22Rv1 (cell line): ENCODE measurements at regions not wholly inside any gene's neighbourhood (a gene's known extent, or its start where the extent isn't known, plus 50 kb on each side); places are given as distances from the start of the nearest gene placed in this dataset.

Experiments used
- CTCF ChIP-seq: fragments of 450-650 bp; IDR thresholded peaks from 2 replicates; pipeline ENCODE4 v1.5.1; 2017; ENCODE audit warnings: mild to moderate bottlenecking
- ZFX ChIP-seq: fragments of 450-650 bp; IDR thresholded peaks from 2 replicates; pipeline ENCODE4 v1.6.1; 2017; ENCODE audit warnings: antibody characterized with exemption, borderline replicate concordance

- TF ChIP-seq CTCF (no peak), ZFX (no peak)
Measured at GRCh38 chr5:124831687-124832240, 85.3 kb upstream of the ZNF608 start.
